ENCODE measurements at regions not wholly inside any gene's neighbourhood (a gene's known extent, or its start where the extent isn't known, plus 50 kb on each side); places are given as distances from the start of the nearest gene placed in this dataset.
"Not testable (repeated sequence)": the region's sequence is repeated elsewhere in the genome, so short reads cannot be mapped to it uniquely, and the experiment has no call there.

GRCh38 chr2:183465048-183465447 lies 340.8 kb downstream of the NUP35 start:
- no peak for DNase-seq

GRCh38 chr2:183474912-183475695 lies 350.9 kb downstream of the NUP35 start:
- DNase-seq = no peak

- no peak for DNase-seq
Observed at GRCh38 chr2:183476490-183476889, 352.2 kb downstream of the NUP35 start.

- no peak for DNase-seq
Observed at GRCh38 chr2:183477296-183477695, 353.1 kb downstream of the NUP35 start.

- DNase-seq = not testable (repeated sequence)
Observed at GRCh38 chr2:183478941-183479595, 354.8 kb downstream of the NUP35 start.

GRCh38 chr2:183487326-183487725 lies 363.1 kb downstream of the NUP35 start:
- no peak for DNase-seq

GRCh38 chr2:183488421-183488820 lies 364.2 kb downstream of the NUP35 start:
- no peak for DNase-seq

- DNase-seq = no peak
Observed at GRCh38 chr2:183490489-183490888, 366.2 kb downstream of the NUP35 start.

GRCh38 chr2:183490914-183491313 lies 366.7 kb downstream of the NUP35 start:
- DNase-seq = peak; percentile 2

- DNase-seq = no peak
Observed at GRCh38 chr2:183493040-183493439, 368.8 kb downstream of the NUP35 start.

GRCh38 chr2:183495079-183495478 lies 370.8 kb downstream of the NUP35 start:
- DNase-seq = no peak

- no peak for DNase-seq
Observed at GRCh38 chr2:183495589-183496267, 371.5 kb downstream of the NUP35 start.

- no peak for DNase-seq
Observed at GRCh38 chr2:183497861-183498260, 373.6 kb downstream of the NUP35 start.

- no peak for DNase-seq
Observed at GRCh38 chr2:183505911-183506310, 381.7 kb downstream of the NUP35 start.

GRCh38 chr2:183511154-183511553 lies 386.9 kb downstream of the NUP35 start:
- no peak for DNase-seq

- DNase-seq = no peak
Observed at GRCh38 chr2:183519371-183520056, 395.3 kb downstream of the NUP35 start.

- no peak for DNase-seq
Observed at GRCh38 chr2:183521911-183522310, 397.7 kb downstream of the NUP35 start.

- no peak for DNase-seq
Observed at GRCh38 chr2:183522489-183523266, 398.4 kb downstream of the NUP35 start.

GRCh38 chr2:183530333-183530901 lies 406.2 kb downstream of the NUP35 start:
- DNase-seq = no peak

GRCh38 chr2:183532514-183532913 lies 408.3 kb downstream of the NUP35 start:
- DNase-seq = no peak

- no peak for DNase-seq
Observed at GRCh38 chr2:183533021-183533420, 408.8 kb downstream of the NUP35 start.

- no peak for DNase-seq
Observed at GRCh38 chr2:183536290-183536689, 412.0 kb downstream of the NUP35 start.
